Natural killer cell (primary cell): ENCODE measurements at regions not wholly inside any gene's neighbourhood (a gene's known extent, or its start where the extent isn't known, plus 50 kb on each side); places are given as distances from the start of the nearest gene placed in this dataset.

Experiments
- ATAC-seq, 3 donors: fragments of 150-1000 bp in 2 of 3; fragments of 200-7000 bp in 1 of 3; cut with Tn5 transposase; 1 replicate in 1 of 3; 2 replicates in 2 of 3; pipeline ENCODE4 v1.10.0; 2021; ENCODE audit warnings: mild to moderate bottlenecking in 2 of 3, moderate library complexity in 2 of 3
- DNase-seq, 2 donors: peaks; one replicate each; pipeline versions ENCODE4 v3.0.0 to v3.0.0-alpha.2; 2013 to 2021; ENCODE audit warnings: mixed read lengths in 1 of 2
- H3K27ac ChIP-seq: one replicate; pipeline ENCODE4 v1.5.1; 2013; ENCODE audit warnings: mild to moderate bottlenecking, low read length
- H3K27me3 ChIP-seq: one replicate; pipeline ENCODE4 v1.6.1; 2013; ENCODE audit warnings: low read length; ENCODE audit not compliant: control insufficient read depth, insufficient read depth
- H3K36me3 ChIP-seq: one replicate; pipeline ENCODE4 v1.6.1; 2013; ENCODE audit warnings: low read length; ENCODE audit not compliant: control insufficient read depth, insufficient read depth
- H3K4me1 ChIP-seq: one replicate; pipeline ENCODE4 v1.6.1; 2013; ENCODE audit warnings: low read length; ENCODE audit not compliant: control insufficient read depth, insufficient read depth
- H3K4me3 ChIP-seq: one replicate; pipeline ENCODE4 v1.5.1; 2013; ENCODE audit warnings: low read length
- H3K9me3 ChIP-seq: one replicate; pipeline ENCODE4 v1.6.1; 2013; ENCODE audit warnings: low read length; ENCODE audit not compliant: control insufficient read depth, insufficient read depth
- H3K27ac Mint-ChIP-seq, 2 donors: one replicate each; pipeline ENCODE4 v1.8.0; 2022; ENCODE audit warnings: mild to moderate bottlenecking in 2 of 2, mixed read lengths in 2 of 2, moderate library complexity in 1 of 2
- H3K27me3 Mint-ChIP-seq, 2 donors: one replicate each; pipeline ENCODE4 v1.8.0; 2022; ENCODE audit warnings: low read depth in 2 of 2, mixed read lengths in 2 of 2
- H3K36me3 Mint-ChIP-seq: one replicate; pipeline ENCODE4 v1.8.0; 2022; ENCODE audit warnings: mixed read lengths
- H3K4me1 Mint-ChIP-seq, 2 donors: one replicate each; pipeline ENCODE4 v1.8.0; 2022; ENCODE audit warnings: mixed read lengths in 2 of 2
- H3K4me3 Mint-ChIP-seq: one replicate; pipeline ENCODE4 v1.8.0; 2022; ENCODE audit warnings: mild to moderate bottlenecking, moderate library complexity, mixed read lengths
- H3K9me3 Mint-ChIP-seq, 2 donors: one replicate each; pipeline ENCODE4 v1.8.0; 2022; ENCODE audit warnings: mixed read lengths in 2 of 2
- WGBS: methylation state at CpG from one replicate; pipeline ENCODE4 v1.1.7; 2013; ENCODE audit warnings: missing lambda C conversion rate; ENCODE audit not compliant: insufficient coverage; 5-methylcytosine and 5-hydroxymethylcytosine counted together
- intact Hi-C: fragments of 100-400 bp; cut with micrococcal nuclease; formaldehyde crosslinking; loops from one replicate; pipeline ENCODE4 v1.14.2; 2022
- TF ChIP-seq, protein P1 (sequence below): fragments of 200-600 bp; IDR thresholded peaks from one replicate; pipeline ENCODE4 v1.8.0; 2022; ENCODE audit warnings: antibody characterized with exemption

GRCh38 chr4:54359919-54360650 lies 131.0 kb downstream of the PDGFRA start:
- H3K4me3 Mint-ChIP-seq = no peak overlapping the region
- 43% methylated on average over 5 of the region's 5 CpGs for WGBS
- no peaks in the 10 kb centered on the region for H3K9me3 Mint-ChIP-seq
- Histone ChIP-seq H3K27me3 (no peaks in the 10 kb centered on the region), H3K4me3 (no peak overlapping the region), H3K4me1 (no peaks in the 10 kb centered on the region), H3K9me3 (no peaks in the 10 kb centered on the region), H3K27ac (no peak overlapping the region), H3K36me3 (no peaks in the 10 kb centered on the region)
- intact Hi-C loops = no loop called here
- H3K4me1 Mint-ChIP-seq = no peaks in the 10 kb centered on the region
- TF ChIP-seq, protein P1, sequence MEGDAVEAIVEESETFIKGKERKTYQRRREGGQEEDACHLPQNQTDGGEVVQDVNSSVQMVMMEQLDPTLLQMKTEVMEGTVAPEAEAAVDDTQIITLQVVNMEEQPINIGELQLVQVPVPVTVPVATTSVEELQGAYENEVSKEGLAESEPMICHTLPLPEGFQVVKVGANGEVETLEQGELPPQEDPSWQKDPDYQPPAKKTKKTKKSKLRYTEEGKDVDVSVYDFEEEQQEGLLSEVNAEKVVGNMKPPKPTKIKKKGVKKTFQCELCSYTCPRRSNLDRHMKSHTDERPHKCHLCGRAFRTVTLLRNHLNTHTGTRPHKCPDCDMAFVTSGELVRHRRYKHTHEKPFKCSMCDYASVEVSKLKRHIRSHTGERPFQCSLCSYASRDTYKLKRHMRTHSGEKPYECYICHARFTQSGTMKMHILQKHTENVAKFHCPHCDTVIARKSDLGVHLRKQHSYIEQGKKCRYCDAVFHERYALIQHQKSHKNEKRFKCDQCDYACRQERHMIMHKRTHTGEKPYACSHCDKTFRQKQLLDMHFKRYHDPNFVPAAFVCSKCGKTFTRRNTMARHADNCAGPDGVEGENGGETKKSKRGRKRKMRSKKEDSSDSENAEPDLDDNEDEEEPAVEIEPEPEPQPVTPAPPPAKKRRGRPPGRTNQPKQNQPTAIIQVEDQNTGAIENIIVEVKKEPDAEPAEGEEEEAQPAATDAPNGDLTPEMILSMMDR = no peak
- no peaks in the 10 kb centered on the region for H3K36me3 Mint-ChIP-seq
- no peak overlapping the region for H3K27ac Mint-ChIP-seq
- ATAC-seq (no peak), DNase-seq (no peak)
- H3K27me3 Mint-ChIP-seq = peaks cover 0 to 3% of the 10 kb centered on the region in 2 donors

- WGBS = 87% methylated on average over 8 of the region's 8 CpGs
- H3K9me3 Mint-ChIP-seq = no peaks in the 10 kb centered on the region
- H3K27ac ChIP-seq = no peak overlapping the region
- H3K4me1 ChIP-seq = no peaks in the 10 kb centered on the region
- no peak overlapping the region for H3K4me3 Mint-ChIP-seq
- H3K4me1 Mint-ChIP-seq = no peaks in the 10 kb centered on the region
- H3K27me3 Mint-ChIP-seq = no peaks in the 10 kb centered on the region
- H3K4me3 ChIP-seq = no peak overlapping the region
- TF ChIP-seq, protein P1 = no peak
- no peaks in the 10 kb centered on the region for H3K27me3 ChIP-seq
- H3K9me3 ChIP-seq = no peaks in the 10 kb centered on the region
- intact Hi-C loops = no loop called here
- no peak for DNase-seq
- H3K27ac Mint-ChIP-seq = no peak overlapping the region
- no peak for ATAC-seq
- no peaks in the 10 kb centered on the region for H3K36me3 Mint-ChIP-seq
- no peaks in the 10 kb centered on the region for H3K36me3 ChIP-seq
Observed at GRCh38 chr4:54363037-54363436, 133.9 kb downstream of the PDGFRA start.

- no peak for DNase-seq
- intact Hi-C loops = no loop called here
Observed at GRCh38 chr4:54365691-54366090, 136.6 kb downstream of the PDGFRA start.

More at GRCh38 chr4:54365691-54366090, 136.6 kb downstream of the PDGFRA start:
- TF ChIP-seq, protein P1 = no peak
- no peaks in the 10 kb centered on the region for H3K27me3 ChIP-seq
- no peaks in the 10 kb centered on the region for H3K9me3 ChIP-seq
- 63% methylated on average over 2 of the region's 3 CpGs for WGBS
- Mint-ChIP-seq H3K27me3 (no peaks in the 10 kb centered on the region), H3K4me3 (no peak overlapping the region), H3K36me3 (no peaks in the 10 kb centered on the region), H3K27ac (no peak overlapping the region), H3K4me1 (no peaks in the 10 kb centered on the region), H3K9me3 (no peaks in the 10 kb centered on the region)
- no peaks in the 10 kb centered on the region for H3K36me3 ChIP-seq
- no peaks in the 10 kb centered on the region for H3K4me1 ChIP-seq
- ATAC-seq = no peak
- H3K4me3 ChIP-seq = no peak overlapping the region
- no peak overlapping the region for H3K27ac ChIP-seq
